HG03039 (cell line): ENCODE measurements at regions not wholly inside any gene's neighbourhood (a gene's known extent, or its start where the extent isn't known, plus 50 kb on each side); places are given as distances from the start of the nearest gene placed in this dataset.

ENCODE experiments used
- ATAC-seq: cut with Tn5 transposase; IDR thresholded peaks from one replicate; pipeline ENCODE4 v1.9.1; 2021; ENCODE audit warnings: mild to moderate bottlenecking, moderate library complexity; ENCODE audit not compliant: unreplicated experiment

DNA sequence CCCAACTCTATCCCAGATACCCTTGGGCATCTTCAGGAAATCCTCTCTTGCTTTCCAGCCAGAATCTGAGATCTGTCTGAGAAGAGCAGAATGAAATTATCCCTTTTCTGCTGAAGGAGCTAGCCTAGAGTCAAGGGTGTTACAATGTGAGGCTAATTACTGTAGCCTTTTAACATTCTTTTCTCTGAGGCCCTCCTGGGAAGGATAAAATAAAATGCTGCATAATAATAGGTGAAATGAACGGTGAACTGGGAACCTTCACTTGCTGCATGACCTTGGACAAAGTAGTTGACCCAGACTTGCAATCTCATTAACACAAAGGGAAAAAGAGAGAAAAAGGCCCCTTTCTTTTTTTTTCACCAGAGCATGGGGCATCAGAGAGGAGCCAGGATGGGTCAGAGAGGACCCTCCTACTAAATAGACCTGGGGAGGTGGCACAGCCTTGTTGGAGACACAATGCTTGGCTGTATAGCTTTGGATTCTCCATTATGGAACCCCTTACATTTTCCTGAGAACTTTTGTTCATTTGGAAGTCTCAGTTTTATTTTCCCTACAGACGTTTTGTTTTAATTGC, 137.0 kb upstream of the LIPC start:
- ATAC-seq, result no peak

DNA sequence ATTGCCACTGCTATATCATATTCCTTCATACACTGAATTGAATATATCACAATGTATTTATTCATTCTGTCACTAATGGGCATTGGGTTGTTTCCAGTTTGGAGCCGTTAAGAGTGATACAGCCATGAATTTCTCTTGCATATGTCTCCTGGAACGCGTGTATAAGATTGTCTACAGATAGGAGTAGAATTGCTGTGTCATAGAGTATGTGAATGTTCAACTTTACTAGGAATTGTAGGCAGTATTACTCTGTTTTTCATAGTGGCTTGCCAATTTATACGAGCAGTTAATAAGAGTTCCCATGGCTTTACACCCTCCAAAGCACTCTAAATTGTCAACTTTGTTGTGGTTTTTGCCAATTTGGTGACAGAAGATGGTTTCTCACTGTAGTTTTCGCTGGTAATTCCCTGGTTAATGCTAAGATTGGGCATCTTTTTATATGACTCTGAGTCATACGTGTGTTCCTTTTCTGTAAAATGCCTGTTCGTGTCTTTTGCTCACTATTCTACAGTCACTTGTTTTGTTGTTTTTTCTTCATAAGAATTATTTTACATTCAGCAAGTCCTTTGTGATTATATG, 136.1 kb upstream of the LIPC start:
- no peak for ATAC-seq

DNA sequence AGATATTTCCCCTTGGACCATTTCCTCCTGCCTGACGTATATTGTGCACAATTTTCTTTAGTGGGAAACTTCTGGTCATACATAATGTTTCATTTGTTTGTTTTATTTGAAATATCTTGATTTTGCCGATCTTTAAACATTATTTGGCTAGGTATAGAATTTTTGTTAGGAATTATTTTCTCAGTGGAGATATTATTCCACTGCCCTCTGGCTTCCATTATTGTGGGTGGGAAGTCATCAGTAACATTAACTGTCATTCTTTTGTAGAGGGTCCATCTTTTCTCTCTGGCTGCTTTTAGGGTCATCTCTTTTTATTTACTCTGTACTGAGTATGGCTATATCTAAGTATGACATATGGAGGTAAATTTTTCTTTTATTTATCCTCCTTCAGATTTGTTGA, 135.5 kb upstream of the LIPC start:
- no peak for ATAC-seq

DNA sequence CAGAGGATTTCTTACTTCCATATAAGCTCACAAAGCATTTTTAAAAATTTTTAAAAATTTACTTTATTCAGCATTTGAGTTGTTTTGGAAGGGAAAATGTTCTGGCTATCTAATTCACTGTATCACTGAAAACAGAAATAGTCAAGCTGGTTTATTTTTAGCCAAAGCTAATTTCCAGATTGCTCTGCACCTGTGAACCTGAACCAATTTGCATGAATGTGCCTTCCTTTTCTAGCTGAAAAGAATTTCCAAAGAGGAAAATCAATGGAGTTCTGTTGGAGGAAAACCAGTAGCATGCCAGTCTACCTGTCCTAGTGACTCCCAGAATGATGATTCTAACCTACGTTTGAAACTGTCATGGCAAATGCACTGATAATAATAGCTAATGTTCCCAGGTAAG, 134.2 kb upstream of the LIPC start:
- no peak for ATAC-seq

DNA sequence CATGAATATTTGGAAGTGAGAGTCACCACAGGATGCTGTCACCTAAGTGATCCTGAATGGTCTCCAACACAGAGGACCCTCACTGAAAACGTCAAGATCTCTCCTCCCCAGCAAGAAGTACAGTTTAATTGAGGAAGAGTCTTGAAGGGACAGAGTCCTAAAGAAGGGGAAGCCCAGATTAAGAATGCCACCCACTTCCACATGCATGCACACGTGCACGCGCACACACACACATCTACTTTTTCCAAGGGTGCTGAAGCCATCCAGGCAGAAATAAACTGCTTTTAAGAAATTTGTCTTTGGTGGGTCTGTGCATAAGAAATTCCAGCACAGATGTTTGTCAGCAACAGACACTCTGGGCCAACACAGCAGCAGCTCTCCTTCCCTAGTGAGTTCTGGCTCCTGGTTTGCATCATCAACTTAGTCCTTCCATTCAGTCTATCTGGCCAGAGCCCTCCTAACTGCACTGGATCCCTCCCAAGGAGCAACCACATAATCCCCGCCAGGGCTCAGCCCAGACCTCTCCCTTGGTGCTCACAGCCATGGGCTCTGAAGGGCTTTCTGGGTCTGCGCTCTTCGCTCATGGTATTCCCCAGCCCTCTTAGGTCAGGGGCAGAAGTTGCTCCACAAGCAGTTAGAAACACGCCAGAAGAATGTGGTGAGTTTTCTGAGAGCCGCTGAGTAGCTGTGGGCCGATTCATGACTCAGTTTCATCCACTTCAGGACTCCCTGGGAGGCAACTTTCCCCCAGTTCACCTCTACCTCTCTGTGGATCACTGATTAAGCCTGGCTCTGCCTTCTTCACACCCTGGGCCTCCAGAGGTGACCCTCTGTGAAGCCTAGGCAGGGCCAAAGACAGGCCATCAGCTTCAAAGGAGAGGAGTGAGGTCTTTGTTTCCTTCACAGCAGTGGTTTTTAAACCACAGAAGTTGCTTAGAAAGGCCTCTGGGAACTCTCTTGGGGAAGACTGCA, 132.6 kb upstream of the LIPC start:
- no peak for ATAC-seq

DNA sequence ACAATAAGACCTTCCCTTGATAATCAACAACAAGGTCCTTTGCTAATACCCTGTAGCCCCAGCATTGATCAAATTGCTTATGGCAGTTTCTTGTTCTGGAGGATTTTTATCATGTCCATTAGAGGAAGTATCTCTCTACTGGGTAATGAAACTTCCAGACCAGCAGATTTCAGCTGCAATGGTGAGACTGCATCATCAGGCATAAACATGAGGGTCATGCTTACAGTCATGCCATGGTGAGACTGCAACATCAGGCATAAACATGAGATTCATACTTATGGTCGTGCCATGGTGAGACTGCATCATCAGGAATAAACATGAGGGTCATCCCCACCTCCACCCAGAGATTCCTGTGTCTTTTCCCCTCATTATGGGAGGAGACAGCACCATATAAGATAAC, 129.0 kb upstream of the LIPC start:
- no peak for ATAC-seq

DNA sequence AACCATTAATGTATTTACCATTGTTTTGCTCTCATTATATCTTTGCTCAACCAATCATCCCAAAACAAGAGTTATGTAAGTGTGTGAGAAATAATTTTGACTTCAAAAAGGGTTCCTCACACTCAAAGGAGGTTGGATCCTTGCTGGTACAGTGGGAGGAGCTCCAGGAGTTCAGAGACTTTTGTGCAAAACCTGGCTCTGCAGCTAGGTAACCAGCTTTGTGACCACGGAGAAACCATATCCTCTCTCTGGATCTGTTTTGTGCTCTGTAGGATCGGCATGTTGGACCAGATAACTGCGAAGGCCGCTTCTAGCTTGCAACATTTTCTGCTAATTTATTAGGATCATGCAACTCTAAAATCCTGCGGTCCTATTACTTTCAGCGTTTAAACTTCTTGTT, 128.6 kb upstream of the LIPC start:
- ATAC-seq, result no peak

DNA sequence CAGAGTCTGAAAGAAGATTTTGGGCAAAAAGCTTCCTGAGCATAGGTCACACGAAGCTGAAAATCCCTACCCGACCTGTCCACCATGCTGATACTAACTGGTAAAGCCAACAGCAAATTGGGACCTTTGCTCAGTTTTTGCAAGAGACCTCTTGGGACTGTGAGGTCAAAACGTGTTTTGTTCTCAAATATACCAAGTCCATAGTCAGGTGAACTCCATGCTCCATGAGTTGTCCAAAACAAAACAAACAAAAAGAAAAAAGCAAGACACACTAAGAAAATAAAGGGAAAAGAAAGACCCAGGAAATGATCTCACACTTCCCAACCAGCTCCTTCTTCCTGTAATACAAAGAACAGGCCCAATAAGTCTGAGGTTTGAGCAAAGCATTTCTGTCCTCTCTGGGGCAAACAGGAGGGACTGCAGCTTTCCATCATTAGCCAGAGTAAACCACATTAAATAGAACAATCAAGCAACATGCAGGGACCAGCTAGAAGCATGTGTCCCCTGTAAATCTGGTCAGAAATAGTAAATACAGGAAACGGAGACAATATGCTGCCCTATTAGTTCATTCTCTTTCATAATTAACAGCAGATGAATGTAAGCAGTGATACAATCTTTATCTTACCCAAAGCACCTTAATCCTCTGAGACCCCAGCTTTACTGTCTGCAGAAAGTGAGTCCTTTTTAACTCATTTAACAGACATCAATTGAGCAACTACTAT, 125.0 kb upstream of the LIPC start:
- ATAC-seq, result no peak

DNA sequence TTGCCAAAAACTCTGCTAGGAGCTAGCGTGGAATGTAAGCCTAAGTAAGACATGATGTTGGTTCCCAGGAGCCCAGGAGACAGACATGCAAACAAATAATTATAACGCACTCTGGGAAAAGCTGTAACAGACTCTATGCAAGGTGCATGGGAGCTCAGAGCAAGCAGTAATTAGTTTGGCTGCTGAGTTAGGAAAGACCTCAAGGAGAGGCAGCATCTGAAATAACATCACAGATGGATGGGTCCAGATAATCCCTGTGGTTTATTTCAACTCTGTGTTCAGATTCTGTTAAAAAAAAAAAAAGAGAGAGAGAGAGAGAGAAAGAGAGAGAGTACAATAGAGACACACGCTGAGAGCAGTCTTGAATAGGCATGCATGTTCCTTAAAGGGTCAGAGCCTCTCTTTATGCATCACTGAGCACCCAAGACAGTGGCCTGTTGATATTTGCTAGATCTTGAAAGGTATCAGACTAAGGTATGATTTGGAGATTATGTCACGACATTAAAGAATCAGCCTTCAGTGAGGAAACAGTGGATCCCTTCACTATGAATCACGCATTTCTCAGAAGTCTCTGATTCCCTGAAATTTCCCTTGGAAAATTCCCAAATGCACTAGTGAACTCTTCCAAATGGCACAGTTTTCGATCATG, 124.4 kb upstream of the LIPC start:
- ATAC-seq, result no peak

DNA sequence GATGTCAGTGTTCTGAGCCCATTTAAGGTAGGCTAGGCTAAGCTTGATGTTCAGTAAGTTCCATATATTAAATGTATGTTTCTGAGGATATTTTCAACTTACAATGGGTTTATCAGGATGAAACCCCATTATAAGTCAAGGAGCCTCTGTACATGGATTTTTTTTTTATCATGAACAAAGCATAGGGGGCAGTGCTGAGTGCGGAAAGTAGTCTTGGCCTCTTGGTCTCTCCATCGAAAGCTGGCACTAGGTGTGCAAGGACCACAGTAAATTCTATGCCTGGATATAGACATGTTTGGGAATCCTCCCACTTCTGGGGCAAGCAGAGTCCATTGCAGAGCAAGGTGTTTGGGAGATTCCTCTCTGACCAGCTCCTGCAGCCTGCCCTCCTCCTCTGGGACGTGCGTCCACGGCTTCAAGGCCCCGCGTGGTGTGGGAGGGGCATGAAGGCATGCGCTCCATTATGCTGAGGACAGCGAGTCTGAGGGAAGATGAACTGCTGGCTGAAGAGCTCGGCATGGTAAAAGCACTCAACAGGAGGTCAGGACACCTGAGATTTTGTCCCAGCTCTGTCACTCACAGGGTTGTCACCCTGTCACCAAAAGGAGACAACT, 122.9 kb upstream of the LIPC start:
- no peak for ATAC-seq

DNA sequence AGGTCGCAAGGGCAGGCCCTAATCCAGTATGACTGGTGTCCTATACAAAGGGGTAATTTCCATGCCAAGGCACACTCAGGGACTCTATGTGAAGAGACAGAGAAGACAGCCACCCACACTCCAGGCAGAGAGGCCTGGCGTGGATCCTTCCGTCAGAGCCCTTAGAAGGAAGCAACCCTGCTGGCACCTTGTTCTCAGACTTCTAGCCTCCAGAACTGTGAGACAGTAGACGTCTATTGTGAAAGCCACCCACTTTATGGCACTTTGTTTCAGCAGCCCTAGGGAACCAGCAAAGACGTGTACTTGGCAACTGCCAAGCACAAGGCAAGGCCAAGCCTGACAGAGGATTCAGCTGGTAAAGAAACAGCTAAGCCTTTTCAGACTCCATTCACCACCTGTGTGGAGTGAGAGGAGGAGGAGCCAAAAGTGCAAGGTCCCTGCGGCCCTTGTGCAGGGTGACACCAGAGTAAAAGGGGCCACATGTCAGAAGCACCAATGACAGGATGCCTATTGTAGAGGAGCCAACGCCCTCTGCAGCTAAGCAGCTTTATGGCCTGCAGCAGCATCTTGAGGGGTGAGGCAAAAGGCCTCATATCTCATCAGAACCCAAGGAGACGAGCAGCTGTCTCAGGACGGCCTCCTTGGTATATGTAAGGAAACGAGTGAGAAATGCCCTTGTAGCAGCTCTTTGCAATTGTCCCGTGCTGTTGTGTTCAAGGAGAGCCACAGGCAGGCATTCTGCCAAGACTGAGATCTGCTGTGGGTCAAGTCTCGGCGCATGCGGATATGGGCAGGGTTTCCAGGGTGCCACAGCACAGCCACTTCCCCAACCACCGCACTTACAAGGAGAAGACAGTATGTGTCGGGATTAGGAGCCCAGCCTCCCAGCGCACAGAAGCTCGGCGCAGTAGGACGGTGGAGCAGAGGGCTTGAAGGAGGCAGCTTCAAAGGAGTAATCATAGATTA, 121.5 kb upstream of the LIPC start:
- no peak for ATAC-seq

DNA sequence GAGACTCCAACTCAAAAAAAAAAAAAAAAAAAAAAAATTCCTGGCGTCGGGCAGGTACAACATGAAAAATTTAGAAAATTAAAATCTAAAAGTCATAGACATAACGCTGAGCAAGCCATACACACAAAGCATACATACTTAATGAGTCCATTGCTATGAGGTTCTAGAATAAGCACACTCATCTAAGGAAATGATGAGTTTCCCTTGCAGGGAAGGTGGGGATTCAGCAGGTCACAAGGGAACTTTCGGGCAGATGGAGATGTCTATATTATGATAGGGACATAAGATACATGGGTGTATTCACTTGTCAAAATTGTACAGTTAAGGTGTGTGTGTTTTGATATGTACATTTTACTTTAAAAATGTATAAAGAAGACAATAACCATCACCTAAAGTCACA, 120.2 kb upstream of the LIPC start:
- ATAC-seq, result no peak

DNA sequence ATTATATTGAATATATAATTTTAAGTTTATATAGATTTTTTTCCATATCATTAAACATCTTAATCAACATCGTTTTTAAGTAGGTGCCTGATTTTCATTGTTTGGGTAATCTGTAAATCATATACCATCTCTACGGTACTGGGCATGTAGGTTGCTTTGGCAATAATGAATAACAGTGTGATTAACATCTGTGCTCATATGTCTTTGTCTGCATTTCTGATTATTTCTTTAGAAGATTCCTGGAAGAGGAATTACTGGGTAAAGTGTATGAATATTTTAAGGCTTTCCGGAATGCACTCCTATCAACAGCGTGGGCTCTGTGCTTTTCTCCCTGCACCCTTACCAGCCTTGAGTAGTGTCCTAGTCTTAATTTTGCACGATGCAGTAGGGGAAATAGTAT, 119.8 kb upstream of the LIPC start:
- no peak for ATAC-seq

DNA sequence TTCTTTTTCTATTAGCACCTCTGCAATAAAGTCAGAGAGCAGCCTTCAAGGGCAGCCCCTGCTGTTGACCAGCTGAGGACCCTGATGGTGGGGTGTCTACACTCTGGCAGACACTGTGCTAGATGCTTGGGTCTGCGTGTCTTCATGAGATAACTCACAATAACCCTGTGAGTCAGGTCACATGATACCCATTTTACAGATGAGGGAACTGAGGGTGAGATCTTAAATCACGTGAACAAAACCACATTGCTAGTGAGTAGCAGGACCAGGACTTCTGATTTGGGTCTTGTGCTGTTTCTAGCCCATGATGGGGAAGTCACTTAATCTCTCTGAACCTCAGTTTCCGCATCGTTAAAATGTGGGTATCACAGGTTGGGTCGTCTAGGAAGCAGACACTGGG, 118.5 kb upstream of the LIPC start:
- ATAC-seq, result no peak

DNA sequence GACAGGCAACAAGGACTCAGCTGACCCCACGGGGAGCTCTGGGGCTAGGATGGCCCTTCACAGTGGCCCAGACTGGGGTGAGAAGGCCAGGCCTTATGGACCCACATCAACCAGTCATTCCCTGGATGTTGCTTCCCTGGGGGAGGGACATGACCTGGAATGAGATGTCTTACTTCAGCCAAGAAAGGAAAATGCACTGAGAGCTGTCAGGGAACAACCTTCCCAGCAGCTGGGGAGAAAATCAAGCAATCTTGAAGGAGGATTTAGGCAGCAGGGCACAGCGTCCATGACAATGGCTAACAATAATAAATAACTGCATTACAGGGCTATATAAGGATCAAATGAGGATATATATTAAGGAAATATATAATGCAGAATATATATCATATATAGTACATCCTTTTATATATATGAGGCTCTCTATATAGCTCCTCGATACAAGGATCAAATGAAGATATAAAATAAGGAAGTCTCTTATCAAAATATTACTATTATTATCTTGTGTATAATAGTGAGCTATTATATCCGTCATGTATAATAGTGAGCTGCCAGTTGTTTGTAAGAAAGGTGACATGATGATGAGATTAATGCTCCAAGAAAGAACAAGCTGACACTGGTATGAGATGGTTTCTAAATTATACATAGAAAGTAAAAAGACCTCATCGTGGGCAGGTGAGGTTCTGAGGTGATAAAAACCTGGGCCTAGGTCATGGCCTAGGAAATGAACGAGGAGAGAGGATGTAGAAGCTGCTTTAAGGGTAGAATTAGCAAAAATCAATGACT, 117.8 kb upstream of the LIPC start:
- ATAC-seq, result no peak

DNA sequence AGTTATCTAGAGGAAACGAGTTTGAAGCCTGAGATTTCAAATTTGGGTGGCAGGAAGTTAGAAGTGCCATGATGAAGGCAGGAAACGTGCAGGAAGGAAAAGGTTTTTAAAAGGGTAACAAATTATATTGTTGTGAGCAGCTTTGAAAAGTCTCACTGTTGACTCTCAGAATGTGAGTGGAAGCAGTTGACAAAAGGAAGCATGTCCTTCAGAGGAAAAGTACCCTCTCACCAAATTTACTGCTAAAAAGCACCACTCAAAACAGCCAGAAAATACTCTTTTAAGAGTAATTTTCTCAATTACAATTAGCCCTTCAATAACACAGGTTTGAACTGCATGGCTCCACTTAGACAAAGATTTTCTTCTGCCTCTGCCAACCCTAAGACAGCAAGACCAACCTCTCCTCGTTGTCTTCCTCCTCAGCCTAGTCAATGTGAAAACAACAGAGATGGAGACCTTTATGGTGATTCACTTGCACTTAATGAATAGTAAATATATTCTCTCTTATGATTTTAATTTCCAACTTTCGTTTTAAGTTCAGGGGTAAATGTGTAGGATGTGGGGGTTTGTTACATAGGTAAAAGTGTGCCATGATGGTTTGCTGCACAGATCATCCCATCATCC, 117.1 kb upstream of the LIPC start:
- no peak for ATAC-seq

DNA sequence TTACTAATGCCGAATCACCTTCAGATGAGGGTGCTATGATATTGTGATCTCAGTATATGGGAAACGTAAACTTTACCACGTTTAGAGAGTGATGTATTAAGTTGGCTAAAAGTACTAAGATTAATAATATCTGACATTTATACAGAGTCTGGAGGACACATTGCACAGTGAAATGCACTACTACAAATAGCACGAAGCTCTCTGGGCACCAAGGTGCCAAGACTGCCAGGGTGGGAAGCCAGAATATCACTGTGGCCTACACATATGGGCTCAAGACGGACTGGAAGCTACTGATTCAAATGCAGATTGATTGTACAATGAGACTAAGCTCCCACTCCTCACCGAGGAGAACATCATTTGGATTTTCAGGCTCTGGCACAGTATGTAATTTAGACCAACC, 113.3 kb upstream of the LIPC start:
- ATAC-seq, result no peak

DNA sequence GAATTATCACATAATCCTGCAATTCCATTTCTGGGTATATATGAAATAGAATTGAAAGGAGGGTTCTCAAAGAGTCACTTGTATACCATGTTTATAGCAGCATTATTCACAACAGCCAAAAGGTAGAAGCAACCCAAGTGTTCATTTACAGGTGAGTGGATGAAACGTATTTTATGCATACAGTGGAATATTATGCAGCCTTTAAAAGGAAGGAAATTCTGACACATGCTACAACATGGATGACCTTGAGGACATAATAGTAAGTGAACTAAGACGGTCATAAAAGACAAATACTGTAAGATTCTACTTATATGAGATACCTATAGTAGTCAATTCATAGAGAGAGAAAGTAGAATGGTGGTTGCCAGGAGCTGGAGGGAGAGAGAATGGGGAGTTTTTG, 110.8 kb upstream of the LIPC start:
- ATAC-seq, result no peak
